ENCODE measurements at regions not wholly inside any gene's neighbourhood (a gene's known extent, or its start where the extent isn't known, plus 50 kb on each side); places are given as distances from the start of the nearest gene placed in this dataset.
A peak's percentile ranks its signal among the peaks of the same experiment; 100 is the strongest.
"Not testable (repeated sequence)": the region's sequence is repeated elsewhere in the genome, so short reads cannot be mapped to it uniquely, and the experiment has no call there.

DNA sequence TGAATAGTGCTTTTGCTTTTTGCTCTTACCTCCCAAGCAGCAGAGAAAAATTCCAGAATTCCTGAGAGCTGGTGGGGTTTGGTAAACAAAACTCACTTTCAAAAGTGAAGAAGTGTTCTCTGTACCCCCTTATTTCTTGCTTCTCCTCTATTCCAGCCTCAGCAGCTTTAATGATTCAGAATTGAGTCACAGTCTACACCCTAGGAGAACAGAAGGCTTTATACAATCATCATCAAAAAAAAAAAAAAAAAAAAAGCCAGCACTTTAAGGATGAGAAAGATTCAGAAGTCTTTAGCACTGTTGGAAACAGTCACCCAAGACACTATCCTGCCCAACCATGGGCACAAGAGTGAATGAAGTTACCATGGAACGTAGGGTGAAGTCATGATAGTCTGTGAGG is 1583.1 kb upstream of the PCDH10 start:
- Mint-ChIP-seq H3K36me3 (ENCODE audit: low read depth) (no peaks in the 10 kb centered on the region), H3K4me1 (ENCODE audit: low read depth) (no peaks in the 10 kb centered on the region), H3K27ac (ENCODE audit: unreplicated experiment) (no peak overlapping the region), H3K9me3 (ENCODE audit: low read depth) (peaks cover 6% of the 10 kb centered on the region), H3K27me3 (ENCODE audit: low read depth) (no peaks in the 10 kb centered on the region), H3K4me3 (ENCODE audit: unreplicated experiment) (no peak overlapping the region)
- TF ChIP-seq, protein P1, sequence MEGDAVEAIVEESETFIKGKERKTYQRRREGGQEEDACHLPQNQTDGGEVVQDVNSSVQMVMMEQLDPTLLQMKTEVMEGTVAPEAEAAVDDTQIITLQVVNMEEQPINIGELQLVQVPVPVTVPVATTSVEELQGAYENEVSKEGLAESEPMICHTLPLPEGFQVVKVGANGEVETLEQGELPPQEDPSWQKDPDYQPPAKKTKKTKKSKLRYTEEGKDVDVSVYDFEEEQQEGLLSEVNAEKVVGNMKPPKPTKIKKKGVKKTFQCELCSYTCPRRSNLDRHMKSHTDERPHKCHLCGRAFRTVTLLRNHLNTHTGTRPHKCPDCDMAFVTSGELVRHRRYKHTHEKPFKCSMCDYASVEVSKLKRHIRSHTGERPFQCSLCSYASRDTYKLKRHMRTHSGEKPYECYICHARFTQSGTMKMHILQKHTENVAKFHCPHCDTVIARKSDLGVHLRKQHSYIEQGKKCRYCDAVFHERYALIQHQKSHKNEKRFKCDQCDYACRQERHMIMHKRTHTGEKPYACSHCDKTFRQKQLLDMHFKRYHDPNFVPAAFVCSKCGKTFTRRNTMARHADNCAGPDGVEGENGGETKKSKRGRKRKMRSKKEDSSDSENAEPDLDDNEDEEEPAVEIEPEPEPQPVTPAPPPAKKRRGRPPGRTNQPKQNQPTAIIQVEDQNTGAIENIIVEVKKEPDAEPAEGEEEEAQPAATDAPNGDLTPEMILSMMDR (IDR thresholded peaks at IDR 0.05), result no peak
- DNase-seq (ENCODE audit: low spot score), result no peak

DNA sequence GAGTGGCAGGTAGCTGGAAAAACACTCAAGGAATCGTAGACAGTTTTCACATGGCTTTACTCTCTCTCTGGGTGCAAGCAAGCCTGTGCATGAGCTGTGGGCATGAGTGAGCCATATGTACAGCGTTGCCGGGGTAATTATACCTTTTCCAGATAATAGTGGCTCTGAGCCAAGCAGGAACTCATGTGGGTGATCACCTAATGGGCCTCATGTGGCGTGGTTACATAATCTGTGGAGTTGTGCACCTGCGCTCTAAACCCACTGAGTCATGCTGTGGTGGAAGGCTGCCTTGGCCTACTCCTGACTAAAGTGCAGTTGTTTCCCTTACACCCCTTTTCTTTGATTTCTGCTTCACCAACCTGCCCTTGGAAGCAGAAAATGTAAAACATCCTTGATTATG is 1564.5 kb upstream of the PCDH10 start:
- no peak overlapping the region for H3K27ac Mint-ChIP-seq (ENCODE audit: unreplicated experiment)
- H3K4me3 Mint-ChIP-seq (ENCODE audit: unreplicated experiment), result no peak overlapping the region
- H3K4me1 Mint-ChIP-seq (ENCODE audit: low read depth), result no peaks in the 10 kb centered on the region
- peaks cover 2% of the 10 kb centered on the region for H3K27me3 Mint-ChIP-seq (ENCODE audit: low read depth)
- H3K36me3 Mint-ChIP-seq (ENCODE audit: low read depth), result no peaks in the 10 kb centered on the region
- TF ChIP-seq, protein P1 (IDR thresholded peaks at IDR 0.05), result no peak
- no peak for DNase-seq (ENCODE audit: low spot score)
- H3K9me3 Mint-ChIP-seq (ENCODE audit: low read depth), result no peaks in the 10 kb centered on the region

DNA sequence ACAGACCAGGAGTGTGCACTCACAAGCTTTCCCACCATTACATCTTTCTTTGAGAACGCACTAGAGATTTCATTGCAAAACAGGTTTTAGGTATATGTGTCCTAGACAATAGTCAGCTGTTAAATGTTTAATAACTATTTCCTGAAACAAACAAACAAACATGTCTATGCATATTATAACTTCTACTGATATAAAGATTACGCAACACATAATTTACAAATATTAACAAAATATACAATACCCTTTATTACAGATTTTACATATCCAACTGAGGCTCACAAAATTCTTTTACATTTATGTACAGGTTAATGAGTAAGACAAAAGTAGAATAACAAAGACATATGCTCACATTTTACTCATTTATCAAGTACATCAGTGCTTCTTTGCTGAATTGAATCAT is 1554.0 kb upstream of the PCDH10 start:
- TF ChIP-seq, protein P1 (IDR thresholded peaks at IDR 0.05), result no peak
- H3K36me3 Mint-ChIP-seq (ENCODE audit: low read depth), result no peaks in the 10 kb centered on the region
- H3K4me1 Mint-ChIP-seq (ENCODE audit: low read depth), result no peaks in the 10 kb centered on the region
- no peak overlapping the region for H3K4me3 Mint-ChIP-seq (ENCODE audit: unreplicated experiment)
- peaks cover 11% of the 10 kb centered on the region for H3K27me3 Mint-ChIP-seq (ENCODE audit: low read depth)
- peaks cover 6% of the 10 kb centered on the region for H3K9me3 Mint-ChIP-seq (ENCODE audit: low read depth)
- H3K27ac Mint-ChIP-seq (ENCODE audit: unreplicated experiment), result no peak overlapping the region
- no peak for DNase-seq (ENCODE audit: low spot score)

DNA sequence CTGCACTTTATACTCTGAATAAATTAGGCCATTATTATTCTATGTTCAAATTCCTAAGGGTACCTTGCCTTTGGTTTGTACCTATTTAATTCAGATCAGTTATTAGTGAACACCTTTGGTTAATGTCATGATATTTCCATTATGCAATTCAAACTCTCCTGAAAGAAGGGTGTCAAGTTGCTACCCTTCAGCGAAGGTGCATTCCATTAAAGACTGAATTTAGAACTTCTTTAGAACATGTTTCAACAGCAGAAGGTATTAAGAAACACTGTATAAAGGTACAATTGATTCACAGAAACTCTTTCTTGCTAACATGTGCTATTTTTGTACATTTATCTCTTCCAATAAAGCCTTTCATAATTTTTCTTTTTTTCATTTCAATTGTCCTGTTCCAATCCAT is 1545.4 kb upstream of the PCDH10 start:
- TF ChIP-seq, protein P1 (IDR thresholded peaks at IDR 0.05), result no peak
- Mint-ChIP-seq H3K9me3 (ENCODE audit: low read depth) (no peaks in the 10 kb centered on the region), H3K36me3 (ENCODE audit: low read depth) (no peaks in the 10 kb centered on the region), H3K27me3 (ENCODE audit: low read depth) (peaks cover 2% of the 10 kb centered on the region), H3K4me3 (ENCODE audit: unreplicated experiment) (no peak overlapping the region), H3K4me1 (ENCODE audit: low read depth) (no peaks in the 10 kb centered on the region), H3K27ac (ENCODE audit: unreplicated experiment) (no peak overlapping the region)
- DNase-seq (ENCODE audit: low spot score), result no peak

DNA sequence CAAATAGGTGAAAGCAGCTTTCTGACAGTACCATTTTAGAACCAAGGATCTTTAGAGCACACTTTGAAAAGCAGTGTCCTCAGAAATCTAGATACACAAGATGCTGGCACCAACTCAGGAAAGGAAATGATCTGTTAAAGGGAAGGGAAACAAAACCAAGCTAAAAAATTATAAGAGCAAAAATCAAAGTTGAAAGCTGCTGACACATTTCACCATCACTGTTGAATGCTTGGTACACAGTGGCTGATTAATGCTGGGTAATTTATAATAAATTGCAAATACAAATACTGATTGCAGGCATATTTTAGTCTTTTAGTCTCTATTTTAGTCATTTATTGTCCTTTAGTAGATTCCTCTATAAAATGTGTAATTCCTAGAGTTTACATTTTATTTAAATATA is 1540.1 kb upstream of the PCDH10 start:
- Mint-ChIP-seq H3K27ac (ENCODE audit: unreplicated experiment) (no peak overlapping the region), H3K9me3 (ENCODE audit: low read depth) (no peaks in the 10 kb centered on the region), H3K36me3 (ENCODE audit: low read depth) (no peaks in the 10 kb centered on the region), H3K4me1 (ENCODE audit: low read depth) (peaks cover 20% of the 10 kb centered on the region), H3K27me3 (ENCODE audit: low read depth) (no peaks in the 10 kb centered on the region), H3K4me3 (ENCODE audit: unreplicated experiment) (no peak overlapping the region)
- no peak for DNase-seq (ENCODE audit: low spot score)
- TF ChIP-seq, protein P1 (IDR thresholded peaks at IDR 0.05), result no peak

DNA sequence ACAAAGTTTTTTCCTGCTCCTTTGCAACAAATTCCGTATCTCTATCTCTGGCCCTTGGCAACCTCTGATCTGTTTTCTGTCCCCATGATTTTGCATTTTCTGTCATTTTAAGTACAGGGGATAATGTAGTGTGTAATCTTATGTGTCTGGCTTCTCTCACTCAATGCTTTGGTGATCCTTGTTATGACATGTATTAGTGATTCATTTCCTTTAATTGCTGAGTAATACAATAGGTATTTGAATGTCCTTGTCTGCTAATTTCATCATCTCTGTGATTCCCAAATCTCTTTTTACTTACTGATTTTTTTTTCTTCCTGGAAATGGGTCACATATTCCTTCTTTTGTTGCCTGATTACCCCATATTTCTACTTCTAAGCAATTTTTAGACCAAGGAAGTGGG is 1538.6 kb upstream of the PCDH10 start:
- H3K27me3 Mint-ChIP-seq (ENCODE audit: low read depth); H3K36me3 Mint-ChIP-seq (ENCODE audit: low read depth); H3K9me3 Mint-ChIP-seq (ENCODE audit: low read depth); H3K4me3 Mint-ChIP-seq (ENCODE audit: unreplicated experiment); DNase-seq (ENCODE audit: low spot score): not testable (repeated sequence)
- Mint-ChIP-seq H3K27ac (ENCODE audit: unreplicated experiment) (peak overlapping the region; percentile 67), H3K4me1 (ENCODE audit: low read depth) (peaks cover 20% of the 10 kb centered on the region)

All from chondrocyte (in vitro differentiated cells).